ENCODE measurements at regions not wholly inside any gene's neighbourhood (a gene's known extent, or its start where the extent isn't known, plus 50 kb on each side); places are given as distances from the start of the nearest gene placed in this dataset.

DNA sequence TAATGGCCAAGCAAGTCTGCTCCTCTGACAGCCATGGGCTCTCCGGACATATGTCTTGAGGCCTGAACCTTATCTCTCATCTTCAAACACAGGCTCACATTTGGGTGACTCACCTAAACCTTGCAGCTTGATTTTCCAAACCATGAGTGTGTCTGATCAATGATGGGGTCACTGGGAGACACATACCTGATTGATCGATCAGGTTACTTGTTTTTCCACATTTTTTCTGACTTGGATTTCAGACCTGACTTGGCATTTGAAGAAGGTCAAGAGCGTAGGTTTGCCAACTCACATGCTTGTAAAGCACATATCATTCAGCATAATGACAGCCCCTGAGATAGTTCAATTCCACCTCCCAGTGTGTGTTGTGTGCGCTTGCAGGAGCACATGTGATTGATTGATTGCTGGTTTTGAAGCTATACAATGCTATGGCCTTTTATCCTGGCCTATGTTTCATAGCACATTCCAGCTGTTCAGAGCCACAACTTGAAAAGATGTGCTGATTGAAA lies 116.7 kb upstream of the KIRREL3 start:
- no peak overlapping the region for H3K27ac Mint-ChIP-seq

DNA sequence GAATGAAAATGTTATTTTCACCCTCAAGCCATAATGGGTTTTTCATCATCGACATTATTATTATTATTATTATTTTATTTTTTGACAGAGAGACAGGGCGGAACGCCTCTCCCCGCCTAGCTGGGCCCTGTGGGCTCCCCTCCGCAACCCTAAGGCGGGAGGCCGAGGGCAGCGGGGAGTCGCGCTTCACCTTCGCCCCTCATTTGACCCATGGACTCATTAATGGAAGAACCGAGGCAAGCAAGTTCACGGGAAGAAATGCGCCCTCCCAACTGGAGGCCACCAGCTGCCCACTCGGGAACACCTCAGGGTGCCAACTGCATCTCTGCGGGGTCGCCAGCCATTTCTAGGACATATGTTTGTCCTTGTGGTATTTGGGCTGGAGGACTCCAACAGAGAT lies 115.3 kb upstream of the KIRREL3 start:
- peaks cover 0 to 4% (median 0%) of the 10 kb centered on the region in 9 donors for H3K9me3 Mint-ChIP-seq
- H3K27me3 Mint-ChIP-seq, result peaks cover 0 to 4% (median 2%) of the 10 kb centered on the region in 5 donors
- H3K4me3 Mint-ChIP-seq, result no peak overlapping the region
- H3K4me1 Mint-ChIP-seq, result no peaks in the 10 kb centered on the region
- DNase-seq, result no peak
- no peaks in the 10 kb centered on the region for H3K36me3 Mint-ChIP-seq
- H3K27ac Mint-ChIP-seq, result no peak overlapping the region
- POLR2A ChIA-PET, result no interaction called here
- ATAC-seq, result no peak

More for the DNA sequence above, 116.7 kb upstream of the KIRREL3 start:
- peaks cover 0 to 3% (median 2%) of the 10 kb centered on the region in 5 donors for H3K27me3 Mint-ChIP-seq
- no peaks in the 10 kb centered on the region for H3K4me1 Mint-ChIP-seq
- no peaks in the 10 kb centered on the region for H3K36me3 Mint-ChIP-seq
- H3K4me3 Mint-ChIP-seq, result no peak overlapping the region
- POLR2A ChIA-PET, result no interaction called here
- peaks cover 0 to 4% (median 0%) of the 10 kb centered on the region in 9 donors for H3K9me3 Mint-ChIP-seq
- DNase-seq (no peak), ATAC-seq (no peak)

DNA sequence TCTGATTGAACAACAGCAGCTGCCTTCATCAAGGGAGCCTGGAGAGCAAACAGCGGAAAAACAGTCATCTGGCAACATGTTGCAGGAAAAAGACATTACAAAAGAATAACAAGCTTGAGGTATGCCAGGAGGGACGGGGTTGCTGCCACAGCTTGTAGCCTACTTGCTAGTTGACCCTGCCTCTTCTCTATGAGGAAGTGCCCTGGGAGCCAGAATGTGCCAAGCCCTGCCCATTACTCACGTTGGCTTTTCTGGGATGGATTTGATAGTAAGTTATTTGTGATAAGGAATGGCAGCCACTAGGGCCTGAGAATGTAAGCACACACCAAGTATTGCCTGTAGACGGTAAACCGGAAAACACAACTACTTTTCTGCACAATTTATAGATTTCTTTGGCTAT lies 113.5 kb upstream of the KIRREL3 start:
- H3K36me3 Mint-ChIP-seq, result no peaks in the 10 kb centered on the region
- peaks cover 0 to 4% (median 0%) of the 10 kb centered on the region in 9 donors for H3K9me3 Mint-ChIP-seq
- no peak overlapping the region for H3K4me3 Mint-ChIP-seq
- no peaks in the 10 kb centered on the region for H3K4me1 Mint-ChIP-seq
- no peak overlapping the region for H3K27ac Mint-ChIP-seq
- ATAC-seq, result no peak
- peaks cover 0 to 12% (median 2%) of the 10 kb centered on the region in 5 donors for H3K27me3 Mint-ChIP-seq
- POLR2A ChIA-PET, result no interaction called here
- DNase-seq, result no peak

DNA sequence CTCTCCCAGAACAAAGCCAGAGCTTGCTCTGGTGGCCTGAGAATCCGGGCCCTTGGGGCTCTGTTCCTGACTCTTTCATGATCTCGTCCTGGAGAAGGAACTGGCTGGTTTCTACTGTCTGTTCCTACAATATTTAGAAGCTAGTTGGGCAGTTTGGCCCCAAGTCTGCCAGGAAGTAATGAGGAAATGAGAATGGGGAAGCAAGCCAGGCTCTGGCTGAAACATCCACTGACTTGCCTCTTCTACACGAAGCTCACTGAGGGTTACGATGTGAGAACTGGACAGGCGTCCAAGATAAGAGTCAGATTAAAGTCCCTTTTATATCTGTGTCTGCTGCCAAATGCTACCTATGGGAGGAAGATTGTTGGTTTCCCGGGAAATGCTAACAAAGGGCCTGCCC lies 110.0 kb upstream of the KIRREL3 start:
- H3K36me3 Mint-ChIP-seq, result no peaks in the 10 kb centered on the region
- POLR2A ChIA-PET, result no interaction called here
- DNase-seq (no peak), ATAC-seq (no peak)
- no peak overlapping the region for H3K4me3 Mint-ChIP-seq
- peaks cover 0 to 15% (median 4%) of the 10 kb centered on the region in 5 donors for H3K27me3 Mint-ChIP-seq
- no peaks in the 10 kb centered on the region for H3K4me1 Mint-ChIP-seq
- H3K9me3 Mint-ChIP-seq, result peaks cover 0 to 4% (median 0%) of the 10 kb centered on the region in 9 donors
- no peak overlapping the region for H3K27ac Mint-ChIP-seq

DNA sequence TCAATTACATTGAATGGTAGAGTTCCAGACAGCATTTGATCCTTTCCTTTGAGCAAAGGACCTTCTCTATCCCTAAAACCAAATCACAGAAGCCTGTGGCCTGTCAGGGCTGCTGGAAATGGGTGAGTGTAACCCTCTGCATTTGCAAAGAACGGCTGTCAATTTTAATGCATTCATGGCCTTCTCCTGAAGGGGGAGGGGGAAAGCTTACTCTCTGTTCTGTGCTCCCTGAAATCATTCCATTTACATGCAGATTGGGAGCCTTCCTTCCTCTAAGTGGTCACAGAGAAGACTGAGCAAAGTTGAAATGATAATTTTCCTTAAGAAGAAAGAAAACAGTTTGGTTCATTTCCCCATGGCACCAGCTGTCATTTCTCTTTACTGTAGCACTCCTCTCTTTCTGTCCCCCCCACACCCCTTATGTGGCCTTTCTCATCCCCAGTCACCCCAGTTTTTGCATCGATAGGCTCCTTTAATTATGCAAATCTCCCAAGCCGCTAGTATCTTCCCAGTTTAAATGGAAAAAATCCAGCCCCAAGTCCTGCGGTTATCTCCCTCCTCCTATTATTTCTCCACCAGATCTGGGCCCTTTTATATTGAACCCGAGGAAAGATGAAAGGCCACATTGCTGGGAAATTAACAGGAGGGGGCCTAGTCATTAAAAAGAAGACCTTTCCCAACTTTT lies 109.4 kb upstream of the KIRREL3 start:
- POLR2A ChIA-PET, result no interaction called here

DNA sequence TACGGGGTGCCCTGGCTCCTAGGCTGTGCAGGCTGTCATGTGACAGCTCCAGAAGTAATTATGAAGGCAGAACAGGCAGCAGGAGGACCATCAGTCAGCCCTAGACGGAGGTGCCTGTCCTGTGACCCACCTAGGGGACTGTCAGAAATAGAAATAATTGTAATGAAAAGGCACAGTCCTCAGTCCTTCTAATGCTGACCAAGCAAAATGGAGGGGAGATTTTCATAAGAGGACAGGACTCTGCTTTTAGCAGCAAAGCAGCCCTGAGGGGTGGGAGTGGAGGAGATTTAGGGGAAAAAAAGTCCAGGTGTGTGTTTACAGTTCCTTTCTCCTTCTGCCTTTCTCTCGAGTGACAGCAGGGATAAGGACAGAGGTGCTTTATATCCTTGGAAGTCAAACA lies 108.3 kb upstream of the KIRREL3 start:
- DNase-seq (no peak), ATAC-seq (no peak)
- no peak overlapping the region for H3K27ac Mint-ChIP-seq
- peaks cover 0 to 3% (median 0%) of the 10 kb centered on the region in 9 donors for H3K9me3 Mint-ChIP-seq
- H3K27me3 Mint-ChIP-seq, result peaks cover 0 to 15% (median 5%) of the 10 kb centered on the region in 5 donors
- POLR2A ChIA-PET, result no interaction called here
- H3K4me3 Mint-ChIP-seq, result no peak overlapping the region
- H3K4me1 Mint-ChIP-seq, result no peaks in the 10 kb centered on the region
- H3K36me3 Mint-ChIP-seq, result no peaks in the 10 kb centered on the region

More for the DNA sequence above, 109.4 kb upstream of the KIRREL3 start:
- no peaks in the 10 kb centered on the region for H3K4me1 Mint-ChIP-seq
- no peak overlapping the region for H3K4me3 Mint-ChIP-seq
- H3K27me3 Mint-ChIP-seq, result peaks cover 0 to 15% (median 5%) of the 10 kb centered on the region in 5 donors
- no peak overlapping the region for H3K27ac Mint-ChIP-seq
- ATAC-seq (no peak), DNase-seq (no peak)
- no peaks in the 10 kb centered on the region for H3K36me3 Mint-ChIP-seq
- H3K9me3 Mint-ChIP-seq, result peaks cover 0 to 3% (median 0%) of the 10 kb centered on the region in 9 donors

DNA sequence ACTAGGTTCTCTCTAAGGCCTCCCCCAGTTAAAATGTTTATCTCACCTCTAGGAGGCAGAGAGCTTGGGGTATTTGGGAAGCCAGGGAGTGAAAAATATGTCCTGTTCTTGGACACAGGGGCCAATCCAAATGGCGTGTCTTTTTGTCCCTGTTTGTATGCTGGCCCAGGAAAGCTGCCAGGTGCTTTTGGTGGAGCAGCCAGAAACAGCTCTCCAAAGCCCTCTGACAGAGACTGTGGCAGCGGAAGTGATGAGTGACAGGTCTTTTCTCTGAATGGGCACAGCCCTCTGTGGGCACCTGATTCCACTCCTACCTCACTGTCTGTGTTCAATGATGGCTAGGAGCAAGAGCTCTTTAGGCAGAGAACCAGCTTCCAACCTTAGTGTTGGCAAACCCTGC lies 106.4 kb upstream of the KIRREL3 start:
- no peaks in the 10 kb centered on the region for H3K4me1 Mint-ChIP-seq
- POLR2A ChIA-PET, result no interaction called here
- H3K4me3 Mint-ChIP-seq, result no peak overlapping the region
- ATAC-seq (no peak), DNase-seq (no peak)
- H3K27me3 Mint-ChIP-seq, result peaks cover 0 to 15% (median 7%) of the 10 kb centered on the region in 5 donors
- no peak overlapping the region for H3K27ac Mint-ChIP-seq
- peaks cover 0 to 3% (median 0%) of the 10 kb centered on the region in 9 donors for H3K9me3 Mint-ChIP-seq
- no peaks in the 10 kb centered on the region for H3K36me3 Mint-ChIP-seq

DNA sequence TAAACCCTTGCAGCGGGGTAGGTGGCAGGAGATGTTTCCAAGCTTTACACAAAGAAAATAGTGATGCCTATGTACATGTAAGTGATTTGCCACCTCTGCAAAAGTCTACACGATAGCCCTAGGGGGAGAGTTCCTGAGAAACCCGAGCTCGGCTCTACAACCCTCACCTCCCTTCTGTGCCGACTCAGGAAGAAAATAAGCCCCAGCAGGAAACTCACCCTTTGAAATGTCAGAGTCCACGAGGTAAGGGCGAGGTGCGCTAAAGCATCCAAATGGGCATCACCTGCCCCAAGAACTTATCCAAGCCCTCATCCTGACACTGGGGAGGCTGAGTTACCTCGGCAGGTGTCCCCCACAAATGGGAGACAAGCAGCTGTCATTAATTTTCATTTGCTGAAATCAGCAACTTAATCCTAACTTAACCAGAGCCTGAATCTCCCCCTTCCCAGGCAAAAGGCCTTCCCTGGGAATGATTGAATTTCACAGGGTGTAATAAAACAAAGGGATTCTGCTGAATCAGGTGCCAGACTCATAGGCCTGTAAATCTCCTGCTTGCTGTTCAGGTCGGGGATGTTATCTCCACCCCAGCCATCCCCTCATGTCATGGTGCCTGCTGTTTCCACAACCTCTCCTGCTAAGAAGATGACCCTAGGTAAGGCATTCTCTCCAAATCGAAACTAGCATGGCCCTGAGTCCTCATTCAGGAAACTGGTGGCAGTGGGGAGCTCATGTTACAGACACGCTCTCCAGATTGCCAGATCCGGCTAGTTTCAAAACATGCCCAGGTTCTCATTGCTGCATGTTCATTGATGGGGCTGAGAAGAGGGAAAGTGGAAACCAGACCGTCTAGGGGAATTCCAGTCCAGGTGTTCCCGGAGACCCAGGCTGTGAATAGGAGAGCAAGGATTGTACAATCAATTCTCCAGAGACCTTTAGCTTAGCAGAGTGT lies 105.3 kb upstream of the KIRREL3 start:
- Mint-ChIP-seq H3K36me3 (no peaks in the 10 kb centered on the region), H3K27ac (no peak overlapping the region), H3K4me1 (no peaks in the 10 kb centered on the region), H3K4me3 (no peak overlapping the region), H3K9me3 (peaks cover 0 to 3% (median 0%) of the 10 kb centered on the region in 9 donors), H3K27me3 (peaks cover 0 to 14% (median 7%) of the 10 kb centered on the region in 5 donors)
- ATAC-seq (no peak), DNase-seq (no peak)
- POLR2A ChIA-PET, result no interaction called here

DNA sequence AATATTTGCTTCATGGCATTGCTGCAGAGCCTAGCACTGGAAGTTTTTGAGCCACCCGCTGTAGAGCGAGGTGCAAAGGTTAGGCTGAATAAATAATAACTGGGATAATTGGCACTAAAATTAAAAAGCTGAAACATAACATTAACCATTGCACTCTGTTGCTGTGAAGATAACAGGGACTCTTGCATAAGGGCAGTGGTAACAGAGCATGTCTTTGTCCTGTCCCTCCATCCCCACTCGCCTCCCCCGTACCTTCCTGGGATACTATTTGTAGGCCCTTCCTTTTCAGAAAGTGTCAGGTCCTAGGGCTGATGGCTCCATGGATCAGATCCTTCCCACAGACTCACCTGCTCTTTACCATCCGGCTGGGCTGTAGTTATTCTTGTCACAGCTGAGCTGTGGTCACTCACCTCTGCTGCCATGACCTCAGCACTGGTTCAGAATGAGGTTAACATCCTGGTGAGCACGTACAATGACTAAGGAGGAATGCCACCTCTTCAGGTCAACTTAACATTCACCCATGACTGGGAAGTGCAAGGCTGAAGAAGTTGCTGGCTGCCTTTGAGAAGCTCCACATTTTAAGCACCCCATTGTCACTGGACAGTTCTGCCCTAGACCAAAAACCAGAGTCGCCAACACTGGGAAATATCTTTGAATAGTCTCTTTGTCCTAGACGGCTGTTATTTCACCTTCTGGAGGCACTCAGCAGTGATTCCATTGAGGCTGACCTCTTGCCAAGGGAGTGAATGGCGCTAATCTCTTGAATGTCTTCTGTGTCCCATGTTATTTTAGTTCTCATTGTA lies 103.2 kb upstream of the KIRREL3 start:
- Mint-ChIP-seq H3K27me3 (peaks cover 0 to 6% (median 5%) of the 10 kb centered on the region in 5 donors), H3K9me3 (peaks cover 0 to 11% (median 1%) of the 10 kb centered on the region in 9 donors), H3K27ac (no peak overlapping the region), H3K4me3 (no peak overlapping the region), H3K4me1 (no peaks in the 10 kb centered on the region), H3K36me3 (no peaks in the 10 kb centered on the region)
- DNase-seq (no peak), ATAC-seq (no peak)
- POLR2A ChIA-PET, result no interaction called here

DNA sequence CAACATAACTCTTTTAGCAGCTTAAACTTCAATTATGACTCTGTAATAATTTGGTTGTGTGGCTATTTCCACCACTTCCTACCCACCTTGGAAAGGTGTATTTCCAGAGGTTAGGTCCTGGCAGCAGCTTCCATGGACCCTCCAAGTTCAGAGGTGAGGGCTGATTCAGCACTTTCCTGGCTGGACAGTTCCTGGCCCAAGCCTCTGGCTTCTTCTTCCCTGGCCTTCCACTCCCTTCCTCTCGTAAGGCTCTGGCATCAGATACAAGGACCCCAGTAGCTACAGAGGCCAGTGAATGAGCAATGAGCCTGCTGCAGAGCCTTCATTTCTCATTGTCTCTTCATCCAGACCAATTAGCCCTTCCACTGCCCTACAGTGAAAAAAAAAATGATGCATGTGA lies 98.1 kb upstream of the KIRREL3 start:
- Mint-ChIP-seq H3K27ac (no peak overlapping the region), H3K4me1 (no peaks in the 10 kb centered on the region), H3K27me3 (peaks cover 0 to 1% (median 0%) of the 10 kb centered on the region in 5 donors), H3K9me3 (peaks cover 0 to 11% (median 0%) of the 10 kb centered on the region in 9 donors), H3K4me3 (no peak overlapping the region), H3K36me3 (no peaks in the 10 kb centered on the region)
- POLR2A ChIA-PET, result no interaction called here
- ATAC-seq (no peak), DNase-seq (no peak)

DNA sequence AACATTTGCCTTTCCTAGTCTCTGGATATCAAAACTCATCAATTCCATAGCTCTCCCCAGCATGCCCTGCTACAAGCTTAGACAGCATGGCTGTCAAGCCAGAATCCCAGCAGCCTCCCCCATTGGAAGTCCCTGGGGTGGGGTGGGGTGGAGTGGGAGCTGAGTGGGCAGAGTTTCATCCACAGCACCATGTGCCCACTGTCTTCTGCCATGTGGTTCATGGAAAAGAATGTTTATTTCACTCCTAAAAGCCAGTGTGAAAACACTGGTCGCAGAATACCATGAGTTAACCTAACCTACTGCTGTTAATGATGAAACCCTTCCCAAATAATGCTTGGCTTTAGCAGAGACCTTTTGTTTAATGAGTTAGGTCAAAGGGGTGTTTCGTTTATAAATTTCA lies 80.2 kb upstream of the KIRREL3 start:
- H3K27me3 Mint-ChIP-seq, result peaks cover 1 to 10% (median 3%) of the 10 kb centered on the region in 5 donors

DNA sequence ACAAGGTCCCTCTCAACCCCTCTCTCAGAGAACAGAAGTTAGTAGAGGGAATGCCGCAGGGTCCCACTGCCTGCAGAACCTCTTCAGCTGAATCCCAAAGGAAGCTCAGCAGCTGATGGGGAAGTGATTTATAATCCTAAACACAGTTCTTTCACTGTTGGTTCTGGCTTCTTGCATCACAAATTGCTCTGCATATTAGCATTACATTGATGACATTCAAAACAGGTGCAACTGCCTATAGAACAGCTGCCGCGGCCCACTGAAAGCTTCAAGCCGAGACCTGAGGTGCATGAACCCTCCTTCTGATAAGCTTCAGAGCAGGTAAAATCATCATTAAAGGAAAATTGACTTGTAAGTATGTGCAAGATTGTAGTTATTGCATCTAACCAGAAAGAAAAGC lies 75.2 kb upstream of the KIRREL3 start:
- ATAC-seq, result no peak

More for the DNA sequence above, 80.2 kb upstream of the KIRREL3 start:
- Mint-ChIP-seq H3K9me3 (no peaks in the 10 kb centered on the region), H3K4me1 (no peaks in the 10 kb centered on the region), H3K36me3 (no peaks in the 10 kb centered on the region), H3K27ac (no peak overlapping the region), H3K4me3 (no peak overlapping the region)
- ATAC-seq, result no peak
- POLR2A ChIA-PET, result no interaction called here
- no peak for DNase-seq

More for the DNA sequence above, 75.2 kb upstream of the KIRREL3 start:
- Mint-ChIP-seq H3K27ac (no peak overlapping the region), H3K4me3 (no peak overlapping the region), H3K9me3 (peaks cover 0 to 3% (median 0%) of the 10 kb centered on the region in 9 donors), H3K27me3 (peaks cover 0 to 8% (median 2%) of the 10 kb centered on the region in 5 donors), H3K36me3 (no peaks in the 10 kb centered on the region), H3K4me1 (no peaks in the 10 kb centered on the region)
- POLR2A ChIA-PET, result no interaction called here
- DNase-seq, result no peak
